DMS 273 (cell line): ENCODE measurements at regions not wholly inside any gene's neighbourhood (a gene's known extent, or its start where the extent isn't known, plus 50 kb on each side); places are given as distances from the start of the nearest gene placed in this dataset.

Source experiments
- DNase-seq: peaks from one replicate; lab custom pipeline; 2025; ENCODE audit not compliant: unreplicated experiment; lab: John Stamatoyannopoulos, UW

GRCh38 chr14:97878206-97878605, 1081.0 kb downstream of the VRK1 start:
- DNase-seq, result no peak

DNA sequence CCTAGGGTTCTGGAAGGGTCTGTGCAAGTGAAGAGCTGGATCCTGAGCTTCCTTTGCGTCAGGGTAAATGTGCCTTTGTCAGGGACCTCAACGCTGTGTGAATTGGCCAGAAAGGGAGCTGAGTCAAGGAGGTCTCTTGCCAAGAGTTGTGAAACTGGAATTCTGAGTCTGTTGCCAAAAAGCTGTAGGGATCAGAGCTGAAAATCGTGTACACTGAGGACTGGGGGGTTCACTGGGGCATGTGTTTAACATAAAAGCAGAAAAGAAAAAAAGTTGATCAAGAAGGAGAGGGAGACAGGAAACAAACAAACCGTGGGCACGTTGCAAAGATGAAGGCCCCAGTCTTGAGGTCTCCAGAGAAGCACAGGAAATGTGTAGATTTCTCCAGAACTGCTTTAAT, 1081.5 kb downstream of the VRK1 start:
- DNase-seq, result no peak

GRCh38 chr14:97887690-97888089, 1090.5 kb downstream of the VRK1 start:
- no peak for DNase-seq

GRCh38 chr14:97888331-97888730, 1091.1 kb downstream of the VRK1 start:
- no peak for DNase-seq

DNA sequence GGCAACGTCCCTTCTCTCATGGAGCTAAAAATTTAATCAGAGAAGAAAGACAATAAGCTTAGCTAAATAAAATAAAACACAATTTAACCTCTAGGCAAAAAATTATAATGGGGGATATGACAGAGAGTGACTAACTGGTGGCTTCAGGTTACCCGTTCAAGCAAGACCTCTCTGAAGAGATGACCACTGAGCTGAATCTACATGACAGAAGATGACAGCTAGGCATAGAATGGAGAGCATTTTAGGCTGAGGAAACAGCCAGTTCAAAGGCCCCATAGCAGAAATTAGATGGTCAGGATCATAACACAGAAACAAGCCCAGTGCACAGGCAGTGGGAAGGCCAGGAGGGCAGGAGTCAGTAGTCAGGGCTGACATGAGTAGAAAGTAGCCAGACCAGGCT, 1094.3 kb downstream of the VRK1 start:
- DNase-seq, result no peak

GRCh38 chr14:97894552-97894951, 1097.4 kb downstream of the VRK1 start:
- DNase-seq, result no peak

- DNase-seq, result no peak
These were observed 1103.1 kb downstream of the VRK1 start for GRCh38 chr14:97900196-97900854.

DNA sequence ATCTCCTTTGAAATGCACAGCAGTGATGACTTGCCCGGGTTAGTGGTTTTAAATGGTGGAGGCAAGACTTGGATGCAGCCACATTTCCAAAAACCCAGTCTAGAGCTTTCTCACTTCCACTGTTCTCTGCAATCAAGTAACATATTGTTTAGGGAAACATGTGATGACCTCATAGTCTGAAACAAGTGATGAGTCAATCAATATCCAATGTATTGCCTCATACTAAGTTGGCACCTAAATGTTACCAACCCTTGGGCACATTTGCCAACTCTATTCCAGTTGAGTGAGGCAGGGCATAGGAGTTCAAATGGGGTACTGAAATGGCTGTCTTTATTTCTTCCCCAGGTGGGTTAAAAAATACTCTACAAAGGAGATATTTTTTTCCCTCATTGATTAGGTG, 1105.4 kb downstream of the VRK1 start:
- DNase-seq, result no peak

DNA sequence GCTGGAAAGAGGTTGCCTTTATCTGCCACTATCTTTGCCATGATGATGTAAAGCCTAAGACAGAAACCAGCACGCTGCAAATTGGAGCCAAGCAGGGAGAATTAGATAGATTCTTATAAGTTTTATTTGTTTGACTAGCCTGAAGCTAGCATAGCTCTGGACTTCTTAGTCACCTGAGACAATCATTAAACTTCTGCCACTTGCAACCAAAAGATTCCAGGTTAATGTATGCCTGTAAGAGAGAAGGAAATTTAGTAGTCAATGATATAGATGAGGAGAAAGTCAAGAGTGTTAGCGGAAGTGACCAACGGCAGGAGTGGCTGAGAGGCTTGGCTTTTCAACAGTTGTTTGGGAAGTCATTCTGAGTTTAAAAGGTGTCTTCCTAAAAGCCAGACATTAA, 1106.6 kb downstream of the VRK1 start:
- DNase-seq, result no peak

GRCh38 chr14:97912217-97912616, 1115.0 kb downstream of the VRK1 start:
- DNase-seq, result no peak

GRCh38 chr14:97916100-97916499, 1118.9 kb downstream of the VRK1 start:
- no peak for DNase-seq

DNA sequence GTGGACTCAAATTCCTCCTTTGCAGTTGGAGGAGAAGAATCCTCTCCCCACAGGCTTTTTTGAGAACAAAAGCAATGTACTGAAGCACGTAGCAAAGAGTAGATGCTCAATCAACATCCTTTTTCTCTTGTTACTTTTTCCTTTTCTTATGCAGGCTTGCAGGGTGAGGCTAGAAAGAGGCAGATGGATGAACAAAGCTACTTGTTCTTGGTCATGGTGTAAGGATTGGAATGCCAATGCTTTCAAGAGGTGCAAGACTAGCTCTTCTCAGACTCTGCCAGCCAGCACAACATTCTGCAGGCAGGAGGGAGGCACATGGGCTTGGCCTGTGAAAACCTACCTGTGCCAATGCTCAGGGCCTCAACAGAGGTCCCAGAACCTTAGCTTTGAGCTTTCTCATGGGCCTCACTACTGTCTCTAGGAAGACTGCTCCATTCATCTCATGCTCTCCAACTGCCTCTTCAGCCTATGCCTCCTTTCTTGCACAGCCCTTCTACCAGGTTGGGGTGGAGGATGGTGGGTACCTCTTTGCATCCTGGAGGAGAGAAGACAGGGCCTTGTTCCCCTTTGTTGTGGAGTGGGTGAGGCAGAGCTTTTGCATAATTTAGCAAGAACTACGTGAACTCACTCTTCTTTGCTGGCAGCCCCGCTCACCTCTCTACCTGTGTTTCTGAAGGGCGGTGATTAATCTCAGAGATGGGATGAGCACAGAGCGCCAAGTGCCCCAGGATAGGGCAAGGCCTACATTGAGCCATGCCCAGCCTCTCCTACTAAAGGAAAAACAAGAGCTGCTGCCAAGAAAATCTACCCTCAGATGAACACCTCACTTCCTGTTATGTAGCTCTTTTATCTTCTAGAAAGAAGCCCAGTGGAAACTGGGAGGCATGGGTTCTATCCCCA, 1119.7 kb downstream of the VRK1 start:
- DNase-seq, result no peak

- no peak for DNase-seq
These were observed 1123.0 kb downstream of the VRK1 start for GRCh38 chr14:97920201-97920600.

GRCh38 chr14:97921296-97921695, 1124.1 kb downstream of the VRK1 start:
- no peak for DNase-seq

- no peak for DNase-seq
These were observed 1127.9 kb downstream of the VRK1 start for GRCh38 chr14:97924922-97925613.

GRCh38 chr14:97930166-97930565, 1133.0 kb downstream of the VRK1 start:
- no peak for DNase-seq

GRCh38 chr14:97931273-97931672, 1134.1 kb downstream of the VRK1 start:
- DNase-seq, result no peak

GRCh38 chr14:97942921-97943320, 1145.7 kb downstream of the VRK1 start:
- DNase-seq, result no peak

DNA sequence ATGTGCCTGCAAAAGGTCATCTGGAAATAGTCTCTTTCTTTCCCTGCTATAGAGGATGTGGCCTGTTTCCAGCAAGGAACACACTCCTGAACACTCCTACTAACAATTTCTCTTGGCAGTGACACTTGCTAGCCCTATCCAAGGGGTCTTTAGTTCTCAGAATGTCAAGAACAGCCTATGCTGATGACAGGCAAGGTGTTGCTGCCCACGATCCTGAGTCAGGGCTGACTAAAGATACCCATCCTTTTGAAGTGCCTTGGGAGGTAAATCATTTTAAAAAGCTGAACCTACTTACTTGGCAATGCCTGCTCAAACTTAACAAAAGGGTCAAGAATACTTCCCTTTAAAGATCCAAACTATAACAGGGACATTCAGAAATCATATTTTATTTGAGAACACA, 1146.4 kb downstream of the VRK1 start:
- no peak for DNase-seq

DNA sequence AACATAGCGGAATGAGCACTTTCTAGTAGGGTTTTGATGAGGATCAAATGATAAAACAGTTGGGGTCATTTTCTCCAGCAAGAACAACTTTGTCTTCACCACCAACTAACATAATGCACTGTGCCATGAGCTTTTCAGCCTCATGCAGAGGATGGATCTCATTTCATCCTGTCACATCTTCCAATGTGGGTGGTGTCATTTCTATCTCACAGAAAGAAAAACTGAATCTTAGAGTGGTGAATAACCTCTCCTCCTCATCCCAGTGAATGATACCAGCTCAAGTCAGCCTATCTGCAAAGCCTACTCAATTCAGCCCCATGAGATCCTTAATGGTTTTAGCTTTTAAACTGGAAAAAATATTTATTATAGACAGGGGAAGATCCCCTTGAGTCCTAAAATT, 1147.2 kb downstream of the VRK1 start:
- no peak for DNase-seq

DNA sequence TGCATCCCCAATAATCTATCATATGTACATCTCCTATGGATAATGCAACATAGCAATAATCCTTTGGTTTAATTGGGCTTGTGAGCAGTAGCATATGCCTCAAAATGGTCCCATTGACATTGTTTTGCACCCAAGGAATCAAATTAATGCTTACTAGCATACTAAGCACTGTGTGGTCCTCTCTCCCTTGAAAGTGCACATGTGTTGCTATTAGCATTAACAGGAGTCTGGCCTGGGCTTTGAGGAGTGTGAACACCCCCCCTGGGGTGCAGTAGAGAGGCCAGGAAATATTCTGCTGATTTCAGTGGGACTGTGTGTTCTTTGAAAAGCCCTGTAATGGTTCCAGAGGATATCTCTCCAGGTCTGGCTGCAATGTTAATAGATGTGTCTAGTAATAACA, 1148.4 kb downstream of the VRK1 start:
- DNase-seq, result no peak

- no peak for DNase-seq
These were observed 1149.1 kb downstream of the VRK1 start for GRCh38 chr14:97946240-97946639.
